ENCODE measurements at regions not wholly inside any gene's neighbourhood (a gene's known extent, or its start where the extent isn't known, plus 50 kb on each side); places are given as distances from the start of the nearest gene placed in this dataset.

DNA sequence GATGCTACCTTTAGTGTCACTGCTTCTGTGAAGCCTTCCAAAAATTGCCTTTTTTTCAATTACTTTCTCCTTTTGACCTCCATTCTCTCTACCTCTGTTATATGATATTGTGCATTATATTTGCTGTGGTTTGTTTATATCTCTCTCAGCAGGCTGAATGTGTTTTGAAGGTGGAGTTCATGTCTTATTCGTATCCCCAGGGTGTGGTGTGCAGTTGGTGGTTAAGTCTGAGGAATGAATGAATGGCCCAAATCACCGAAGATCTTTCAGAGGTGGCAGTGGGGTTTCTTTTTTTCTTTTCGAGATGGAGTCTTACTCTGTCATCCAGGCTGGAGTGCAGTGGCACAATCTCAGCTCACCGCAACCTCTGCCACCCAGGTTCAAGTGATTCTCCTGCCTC is 53.5 kb upstream of the MAP4K3 start:
- TF ChIP-seq, protein P1, sequence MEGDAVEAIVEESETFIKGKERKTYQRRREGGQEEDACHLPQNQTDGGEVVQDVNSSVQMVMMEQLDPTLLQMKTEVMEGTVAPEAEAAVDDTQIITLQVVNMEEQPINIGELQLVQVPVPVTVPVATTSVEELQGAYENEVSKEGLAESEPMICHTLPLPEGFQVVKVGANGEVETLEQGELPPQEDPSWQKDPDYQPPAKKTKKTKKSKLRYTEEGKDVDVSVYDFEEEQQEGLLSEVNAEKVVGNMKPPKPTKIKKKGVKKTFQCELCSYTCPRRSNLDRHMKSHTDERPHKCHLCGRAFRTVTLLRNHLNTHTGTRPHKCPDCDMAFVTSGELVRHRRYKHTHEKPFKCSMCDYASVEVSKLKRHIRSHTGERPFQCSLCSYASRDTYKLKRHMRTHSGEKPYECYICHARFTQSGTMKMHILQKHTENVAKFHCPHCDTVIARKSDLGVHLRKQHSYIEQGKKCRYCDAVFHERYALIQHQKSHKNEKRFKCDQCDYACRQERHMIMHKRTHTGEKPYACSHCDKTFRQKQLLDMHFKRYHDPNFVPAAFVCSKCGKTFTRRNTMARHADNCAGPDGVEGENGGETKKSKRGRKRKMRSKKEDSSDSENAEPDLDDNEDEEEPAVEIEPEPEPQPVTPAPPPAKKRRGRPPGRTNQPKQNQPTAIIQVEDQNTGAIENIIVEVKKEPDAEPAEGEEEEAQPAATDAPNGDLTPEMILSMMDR (IDR thresholded peaks at IDR 0.05; ENCODE audit: borderline replicate concordance, extremely low read depth, low read length, poor library complexity, severe bottlenecking): no peak
- TF ChIP-seq EZH2 (IDR thresholded peaks at IDR 0.05; ENCODE audit: borderline replicate concordance, low read depth, low read length, severe bottlenecking): no peak

All from DND-41 (cell line).